Body of pancreas (tissue), 4 donors: ENCODE measurements at regions not wholly inside any gene's neighbourhood (a gene's known extent, or its start where the extent isn't known, plus 50 kb on each side); places are given as distances from the start of the nearest gene placed in this dataset.
"Not testable (repeated sequence)": the region's sequence is repeated elsewhere in the genome, so short reads cannot be mapped to it uniquely, and the experiment has no call there.

Source experiments
- POLR2A ChIP-seq, 3 donors: fragments of 450-650 bp; IDR thresholded peaks; one replicate each; pipeline ENCODE4 v1.6.1; 2016; ENCODE audit warnings: antibody characterized with exemption in 3 of 3, mild to moderate bottlenecking in 2 of 3
- TF ChIP-seq, protein P1 (sequence below), 7 experiments: fragments of 450-650 bp in 4 of 7; fragments of 200-600 bp in 3 of 7; sonication (generic) in 3 of 7; IDR thresholded peaks; one replicate each; pipeline ENCODE4 v1.5.1; 2016 to 2019; ENCODE audit warnings: antibody characterized with exemption in 7 of 7

DNA sequence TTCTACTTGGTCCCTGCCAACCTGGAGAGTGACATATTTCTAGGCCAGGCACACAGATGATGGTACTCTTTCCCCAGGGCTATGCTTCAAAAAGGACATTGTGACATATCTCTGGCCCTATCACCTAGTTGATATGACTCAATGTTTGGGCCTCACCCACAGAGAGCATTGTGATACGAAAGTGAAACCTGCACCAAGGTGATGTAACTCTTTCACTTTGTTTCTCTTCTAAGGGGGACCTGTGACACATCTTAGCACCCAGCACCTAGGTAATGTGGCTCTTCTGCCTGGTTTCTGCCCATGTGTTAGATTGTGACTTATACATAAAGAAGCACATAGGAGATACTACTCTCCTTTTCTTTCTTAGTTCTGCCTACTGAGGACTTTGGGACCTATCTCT lies 96.1 kb upstream of the BPY2C start:
- TF ChIP-seq, protein P1, sequence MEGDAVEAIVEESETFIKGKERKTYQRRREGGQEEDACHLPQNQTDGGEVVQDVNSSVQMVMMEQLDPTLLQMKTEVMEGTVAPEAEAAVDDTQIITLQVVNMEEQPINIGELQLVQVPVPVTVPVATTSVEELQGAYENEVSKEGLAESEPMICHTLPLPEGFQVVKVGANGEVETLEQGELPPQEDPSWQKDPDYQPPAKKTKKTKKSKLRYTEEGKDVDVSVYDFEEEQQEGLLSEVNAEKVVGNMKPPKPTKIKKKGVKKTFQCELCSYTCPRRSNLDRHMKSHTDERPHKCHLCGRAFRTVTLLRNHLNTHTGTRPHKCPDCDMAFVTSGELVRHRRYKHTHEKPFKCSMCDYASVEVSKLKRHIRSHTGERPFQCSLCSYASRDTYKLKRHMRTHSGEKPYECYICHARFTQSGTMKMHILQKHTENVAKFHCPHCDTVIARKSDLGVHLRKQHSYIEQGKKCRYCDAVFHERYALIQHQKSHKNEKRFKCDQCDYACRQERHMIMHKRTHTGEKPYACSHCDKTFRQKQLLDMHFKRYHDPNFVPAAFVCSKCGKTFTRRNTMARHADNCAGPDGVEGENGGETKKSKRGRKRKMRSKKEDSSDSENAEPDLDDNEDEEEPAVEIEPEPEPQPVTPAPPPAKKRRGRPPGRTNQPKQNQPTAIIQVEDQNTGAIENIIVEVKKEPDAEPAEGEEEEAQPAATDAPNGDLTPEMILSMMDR (IDR thresholded peaks at IDR 0.05), result not testable (repeated sequence)
- TF ChIP-seq POLR2A (IDR thresholded peaks at IDR 0.05), result not testable (repeated sequence)
